ENCODE measurements at regions not wholly inside any gene's neighbourhood (a gene's known extent, or its start where the extent isn't known, plus 50 kb on each side); places are given as distances from the start of the nearest gene placed in this dataset.

DNA sequence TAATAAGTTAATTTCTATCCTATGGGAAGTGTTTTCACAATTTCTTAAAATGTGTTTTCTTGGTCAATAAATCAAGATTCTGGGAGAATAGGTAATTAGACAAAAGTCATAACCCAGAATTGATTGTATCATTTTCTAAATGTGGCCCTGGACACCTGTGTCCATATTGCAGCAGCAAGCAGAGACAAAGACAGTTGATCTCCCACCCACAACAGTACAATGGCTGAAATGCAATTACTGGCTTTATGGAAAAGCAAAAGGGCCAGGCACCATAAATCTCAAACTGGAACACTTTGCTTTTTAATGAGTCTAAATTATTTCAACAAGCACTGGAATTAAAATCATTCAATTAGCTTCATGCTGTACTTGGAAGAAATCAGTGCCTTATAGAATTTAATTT, 157.2 kb downstream of the ESM1 start:
- H3K27me3 ChIP-seq = no peaks in the 10 kb centered on the region
- TF ChIP-seq, protein P1, sequence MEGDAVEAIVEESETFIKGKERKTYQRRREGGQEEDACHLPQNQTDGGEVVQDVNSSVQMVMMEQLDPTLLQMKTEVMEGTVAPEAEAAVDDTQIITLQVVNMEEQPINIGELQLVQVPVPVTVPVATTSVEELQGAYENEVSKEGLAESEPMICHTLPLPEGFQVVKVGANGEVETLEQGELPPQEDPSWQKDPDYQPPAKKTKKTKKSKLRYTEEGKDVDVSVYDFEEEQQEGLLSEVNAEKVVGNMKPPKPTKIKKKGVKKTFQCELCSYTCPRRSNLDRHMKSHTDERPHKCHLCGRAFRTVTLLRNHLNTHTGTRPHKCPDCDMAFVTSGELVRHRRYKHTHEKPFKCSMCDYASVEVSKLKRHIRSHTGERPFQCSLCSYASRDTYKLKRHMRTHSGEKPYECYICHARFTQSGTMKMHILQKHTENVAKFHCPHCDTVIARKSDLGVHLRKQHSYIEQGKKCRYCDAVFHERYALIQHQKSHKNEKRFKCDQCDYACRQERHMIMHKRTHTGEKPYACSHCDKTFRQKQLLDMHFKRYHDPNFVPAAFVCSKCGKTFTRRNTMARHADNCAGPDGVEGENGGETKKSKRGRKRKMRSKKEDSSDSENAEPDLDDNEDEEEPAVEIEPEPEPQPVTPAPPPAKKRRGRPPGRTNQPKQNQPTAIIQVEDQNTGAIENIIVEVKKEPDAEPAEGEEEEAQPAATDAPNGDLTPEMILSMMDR (IDR thresholded peaks at IDR 0.05) = no peak
- TF ChIP-seq POLR2AphosphoS5 (IDR thresholded peaks at IDR 0.05) (no peak), EP300 (IDR thresholded peaks at IDR 0.05) (no peak), POLR2A (IDR thresholded peaks at IDR 0.05) (no peak)
- no peak overlapping the region for H3K4me3 ChIP-seq
- H3K9me3 ChIP-seq = no peaks in the 10 kb centered on the region
- no peaks in the 10 kb centered on the region for H3K36me3 ChIP-seq
- H3K4me1 ChIP-seq = no peaks in the 10 kb centered on the region
- no peak for ATAC-seq
- H3K27ac ChIP-seq = no peak overlapping the region

DNA sequence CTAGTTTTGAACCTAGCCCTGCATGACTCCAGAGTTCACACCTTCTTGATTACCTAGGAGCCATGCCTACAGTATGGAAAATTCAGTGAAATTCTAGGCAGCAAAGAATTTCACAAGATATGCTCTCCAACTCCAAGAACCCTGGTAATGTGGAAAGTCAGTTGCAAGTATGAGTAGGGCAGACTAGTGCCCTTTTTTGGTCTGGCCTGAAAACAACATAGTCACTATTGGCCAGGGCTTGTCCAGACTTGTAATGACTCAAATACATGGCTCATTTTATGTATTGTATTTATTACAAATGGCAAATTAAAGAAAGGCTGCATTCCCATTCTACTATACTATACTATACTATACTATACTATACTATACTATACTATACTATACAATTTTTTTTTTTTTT, 160.4 kb downstream of the ESM1 start:
- Histone ChIP-seq H3K4me3 (no peak overlapping the region), H3K27me3 (no peaks in the 10 kb centered on the region), H3K9me3 (no peaks in the 10 kb centered on the region), H3K4me1 (peaks cover 0 to 8% (median 2%) of the 10 kb centered on the region in 3 donors), H3K27ac (no peak overlapping the region), H3K36me3 (no peaks in the 10 kb centered on the region)
- TF ChIP-seq EP300 (IDR thresholded peaks at IDR 0.05) (no peak), POLR2A (IDR thresholded peaks at IDR 0.05) (no peak), POLR2AphosphoS5 (IDR thresholded peaks at IDR 0.05) (no peak)
- TF ChIP-seq, protein P1 (IDR thresholded peaks at IDR 0.05) = no peak
- ATAC-seq = no peak

DNA sequence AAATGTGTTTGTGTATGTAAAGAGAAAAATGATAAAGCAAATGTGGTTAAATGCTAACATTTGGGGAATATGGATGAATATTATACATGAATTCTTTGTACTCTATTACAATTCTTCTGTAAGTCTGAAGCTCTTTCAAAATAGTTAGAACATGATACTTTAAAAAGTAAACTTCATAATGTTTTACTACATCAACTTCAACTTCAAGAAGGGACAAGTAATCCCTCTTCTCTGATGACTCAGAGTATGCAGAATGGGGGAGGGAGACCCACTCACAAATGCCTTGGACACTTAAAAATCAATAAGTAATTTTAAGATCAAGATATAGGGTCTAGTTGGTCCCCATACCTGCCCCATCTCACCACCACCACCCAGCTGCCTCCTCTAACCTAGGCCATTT, 162.4 kb downstream of the ESM1 start:
- no peak overlapping the region for H3K27ac ChIP-seq

DNA sequence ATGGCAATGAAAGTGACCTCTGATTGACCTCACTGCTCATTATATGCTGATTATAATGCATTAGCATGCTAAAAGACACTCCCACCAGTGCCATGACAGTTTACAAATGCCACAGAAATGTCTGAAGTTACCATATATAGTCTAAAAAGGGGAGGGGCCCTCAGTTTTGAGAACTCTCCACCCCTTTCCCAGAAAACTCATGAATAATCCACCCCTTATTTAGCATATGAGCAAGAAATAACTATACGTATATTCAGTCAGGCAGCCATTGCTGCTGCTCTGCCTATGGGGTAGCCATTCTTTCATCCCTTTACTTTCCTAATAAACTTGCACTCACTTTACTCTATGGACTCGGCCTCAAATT, 163.1 kb downstream of the ESM1 start:
- TF ChIP-seq EP300 (IDR thresholded peaks at IDR 0.05) = no peak
- TF ChIP-seq POLR2A (IDR thresholded peaks at IDR 0.05) = no peak
- TF ChIP-seq POLR2AphosphoS5 (IDR thresholded peaks at IDR 0.05) = no peak
- TF ChIP-seq, protein P1 (IDR thresholded peaks at IDR 0.05) = no peak
- 88 to 94% methylated on average over 2 of the region's 2 CpGs for WGBS, 2 donors (ENCODE audit: low coverage in 1 of 2)

More for the DNA sequence above, 162.4 kb downstream of the ESM1 start:
- H3K9me3 ChIP-seq = no peaks in the 10 kb centered on the region
- peaks cover 0 to 11% (median 2%) of the 10 kb centered on the region in 3 donors for H3K4me1 ChIP-seq
- H3K27me3 ChIP-seq = no peaks in the 10 kb centered on the region
- no peak for ATAC-seq
- H3K36me3 ChIP-seq = no peaks in the 10 kb centered on the region
- TF ChIP-seq POLR2A (IDR thresholded peaks at IDR 0.05) (no peak), EP300 (IDR thresholded peaks at IDR 0.05) (no peak), POLR2AphosphoS5 (IDR thresholded peaks at IDR 0.05) (no peak)
- TF ChIP-seq, protein P1 (IDR thresholded peaks at IDR 0.05) = no peak
- H3K4me3 ChIP-seq = no peak overlapping the region

DNA sequence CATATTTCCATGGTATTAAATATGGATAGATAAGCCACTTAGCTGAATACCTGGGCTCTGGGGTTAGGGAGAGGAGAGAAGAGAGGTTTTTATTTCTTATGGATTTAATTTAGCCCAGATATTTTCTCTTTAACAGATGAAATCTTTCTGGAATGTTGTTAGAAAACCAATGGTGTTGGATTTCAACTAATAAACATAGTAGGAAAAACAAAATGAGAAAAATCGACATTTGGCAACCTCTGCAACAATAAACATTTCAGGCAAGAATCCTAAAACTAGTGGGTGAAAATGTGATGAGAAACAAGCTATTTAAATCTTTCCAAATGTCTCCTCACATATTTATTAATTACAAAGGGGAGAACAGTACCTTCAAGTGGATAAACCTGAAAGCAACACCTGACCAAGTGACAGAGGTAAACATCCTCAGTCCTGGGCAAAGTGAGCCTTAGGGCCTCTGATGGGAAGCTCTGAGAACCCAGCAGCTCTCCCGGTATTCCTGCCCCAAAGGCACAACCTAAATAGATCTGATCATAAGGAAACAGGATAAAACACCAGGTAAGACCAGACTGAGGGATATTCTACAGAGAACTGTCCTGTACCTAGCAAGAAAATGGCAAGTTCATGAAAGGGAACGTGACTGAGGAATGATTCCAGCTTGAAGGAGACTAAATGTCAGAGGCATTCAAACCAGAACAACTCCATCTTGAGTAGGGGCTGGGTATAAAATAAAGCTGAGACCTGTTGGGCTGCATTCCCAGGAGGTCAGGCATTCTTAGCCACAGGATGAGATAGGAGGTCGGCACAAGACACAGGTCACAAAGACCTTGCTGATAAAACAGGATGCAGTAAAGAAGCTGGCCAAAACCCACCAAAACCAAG, 163.7 kb downstream of the ESM1 start:
- Histone ChIP-seq H3K36me3 (no peaks in the 10 kb centered on the region), H3K9me3 (no peaks in the 10 kb centered on the region), H3K4me3 (no peak overlapping the region), H3K27me3 (no peaks in the 10 kb centered on the region), H3K4me1 (peaks cover 0 to 11% (median 2%) of the 10 kb centered on the region in 3 donors), H3K27ac (no peak overlapping the region)
- 65 to 85% methylated on average over 4 of the region's 4 CpGs for WGBS, 2 donors (ENCODE audit: low coverage in 1 of 2)
- no peak for ATAC-seq
- TF ChIP-seq POLR2A (IDR thresholded peaks at IDR 0.05) = no peak
- TF ChIP-seq, protein P1 (IDR thresholded peaks at IDR 0.05) = no peak
- no peak for TF ChIP-seq POLR2AphosphoS5 (IDR thresholded peaks at IDR 0.05)
- TF ChIP-seq EP300 (IDR thresholded peaks at IDR 0.05) = no peak

More for the DNA sequence above, 163.1 kb downstream of the ESM1 start:
- Histone ChIP-seq H3K4me3 (no peak overlapping the region), H3K9me3 (no peaks in the 10 kb centered on the region), H3K4me1 (peaks cover 0 to 11% (median 2%) of the 10 kb centered on the region in 3 donors), H3K36me3 (no peaks in the 10 kb centered on the region), H3K27me3 (no peaks in the 10 kb centered on the region), H3K27ac (no peak overlapping the region)
- ATAC-seq = no peak
